Activated T-helper 9 cell treated with anti-CD3 and anti-CD28 coated beads, Interleukin-2, amount 50 U/mL, for 16 hours (primary cell): ENCODE measurements at regions not wholly inside any gene's neighbourhood (a gene's known extent, or its start where the extent isn't known, plus 50 kb on each side); places are given as distances from the start of the nearest gene placed in this dataset.
"Not testable (repeated sequence)": the region's sequence is repeated elsewhere in the genome, so short reads cannot be mapped to it uniquely, and the experiment has no call there.

Source experiments
- DNase-seq: peaks from one replicate; pipeline ENCODE4 v3.0.0-alpha.2; 2020; ENCODE audit warnings: low read depth

GRCh38 chr6:104676679-104677078, 183.0 kb downstream of the HACE1 start:
- DNase-seq = not testable (repeated sequence)

GRCh38 chr6:104675161-104675560, 184.6 kb downstream of the HACE1 start:
- not testable (repeated sequence) for DNase-seq

GRCh38 chr6:104673078-104673477, 186.6 kb downstream of the HACE1 start:
- not testable (repeated sequence) for DNase-seq

GRCh38 chr6:104671591-104671891, 188.2 kb downstream of the HACE1 start:
- not testable (repeated sequence) for DNase-seq

GRCh38 chr6:104670834-104671590, 188.7 kb downstream of the HACE1 start:
- not testable (repeated sequence) for DNase-seq

- DNase-seq = no peak
Observed at GRCh38 chr6:104669483-104669882, 190.2 kb downstream of the HACE1 start.

GRCh38 chr6:104656235-104656634, 203.5 kb downstream of the HACE1 start:
- no peak for DNase-seq

GRCh38 chr6:104653781-104654180, 205.9 kb downstream of the HACE1 start:
- DNase-seq = no peak

GRCh38 chr6:104648347-104648746, 211.4 kb downstream of the HACE1 start:
- no peak for DNase-seq

GRCh38 chr6:104644848-104645247, 214.9 kb downstream of the HACE1 start:
- DNase-seq = no peak

- no peak for DNase-seq
Observed at GRCh38 chr6:104642871-104643270, 216.8 kb downstream of the HACE1 start.

GRCh38 chr6:104640761-104641160, 219.0 kb downstream of the HACE1 start:
- no peak for DNase-seq

- DNase-seq = no peak
Observed at GRCh38 chr6:104640150-104640700, 219.5 kb downstream of the HACE1 start.

- no peak for DNase-seq
Observed at GRCh38 chr6:104639668-104640067, 220.1 kb downstream of the HACE1 start.

GRCh38 chr6:104638841-104639290, 220.9 kb downstream of the HACE1 start:
- no peak for DNase-seq

GRCh38 chr6:104633125-104633524, 226.6 kb downstream of the HACE1 start:
- no peak for DNase-seq

- no peak for DNase-seq
Observed at GRCh38 chr6:104632588-104632987, 227.1 kb downstream of the HACE1 start.

GRCh38 chr6:104630955-104631354, 228.8 kb downstream of the HACE1 start:
- no peak for DNase-seq

GRCh38 chr6:104630522-104630921, 229.2 kb downstream of the HACE1 start:
- no peak for DNase-seq

- no peak for DNase-seq
Observed at GRCh38 chr6:104629826-104630225, 229.9 kb downstream of the HACE1 start.

GRCh38 chr6:104625536-104625935, 234.2 kb downstream of the HACE1 start:
- no peak for DNase-seq

GRCh38 chr6:104623052-104623690, 236.5 kb downstream of the HACE1 start:
- DNase-seq = no peak

- no peak for DNase-seq
Observed at GRCh38 chr6:104621396-104621795, 238.3 kb downstream of the HACE1 start.
